Ascending aorta (tissue), 2 donors: ENCODE measurements at regions not wholly inside any gene's neighbourhood (a gene's known extent, or its start where the extent isn't known, plus 50 kb on each side); places are given as distances from the start of the nearest gene placed in this dataset.

ENCODE experiments used
- DNase-seq, 2 donors: peaks; one replicate each; pipeline ENCODE4 v3.0.0-alpha.2; 2019; ENCODE audit warnings: low spot score in 2 of 2
- H3K27ac ChIP-seq, 2 donors: fragments of 200-600 bp; sonication (generic); one replicate each; pipeline ENCODE4 v1.5.1; 2016 to 2017; ENCODE audit warnings: mild to moderate bottlenecking in 1 of 2
- H3K27me3 ChIP-seq: fragments of 200-600 bp; sonication (generic); one replicate; pipeline ENCODE4 v1.5.1; 2017
- H3K36me3 ChIP-seq, 2 donors: fragments of 200-600 bp; sonication (generic); one replicate each; pipeline ENCODE4 v1.5.1; 2016
- H3K4me1 ChIP-seq, 2 donors: fragments of 200-600 bp; sonication (generic); one replicate each; pipeline ENCODE4 v1.5.1; 2016 to 2017; ENCODE audit warnings: mild to moderate bottlenecking in 1 of 2
- H3K4me3 ChIP-seq, 2 donors: fragments of 200-600 bp; sonication (generic); one replicate each; pipeline ENCODE4 v1.5.1; 2016 to 2017; ENCODE audit warnings: mild to moderate bottlenecking in 1 of 2
- H3K9me3 ChIP-seq, 2 donors: fragments of 200-600 bp; sonication (generic); one replicate each; pipeline ENCODE4 v1.5.1; 2016
- CTCF ChIP-seq, 3 experiments: fragments of 200-600 bp in 2 of 3; fragments of 450-650 bp in 1 of 3; sonication (generic) in 2 of 3; IDR thresholded peaks; one replicate each; pipeline ENCODE4 v1.5.1; 2016 to 2019; ENCODE audit warnings: antibody characterized with exemption in 3 of 3, mild to moderate bottlenecking in 1 of 3, moderate library complexity in 1 of 3
- intact Hi-C: fragments of 100-400 bp; cut with DNase I; formaldehyde crosslinking; loops from one replicate; pipeline ENCODE4 v1.15.1; 2023

GRCh38 chr2:198490748-198491147 is 686.4 kb downstream of the PLCL1 start:
- intact Hi-C loops = no loop called here
- no peak overlapping the region for H3K27ac ChIP-seq
- no peak for TF ChIP-seq CTCF (IDR thresholded peaks at IDR 0.05)
- H3K9me3 ChIP-seq = no peaks in the 10 kb centered on the region
- H3K36me3 ChIP-seq = no peaks in the 10 kb centered on the region
- H3K4me1 ChIP-seq = no peaks in the 10 kb centered on the region
- H3K4me3 ChIP-seq = no peak overlapping the region
- no peaks in the 10 kb centered on the region for H3K27me3 ChIP-seq
- DNase-seq = no peak

GRCh38 chr2:198488964-198489363 is 684.6 kb downstream of the PLCL1 start:
- Histone ChIP-seq H3K27ac (no peak overlapping the region), H3K27me3 (no peaks in the 10 kb centered on the region), H3K9me3 (no peaks in the 10 kb centered on the region), H3K36me3 (no peaks in the 10 kb centered on the region), H3K4me3 (no peak overlapping the region), H3K4me1 (no peaks in the 10 kb centered on the region)
- DNase-seq = no peak
- intact Hi-C loops = no loop called here
- TF ChIP-seq CTCF (IDR thresholded peaks at IDR 0.05) = no peak

GRCh38 chr2:198483051-198483450 is 678.7 kb downstream of the PLCL1 start:
- no peak for TF ChIP-seq CTCF (IDR thresholded peaks at IDR 0.05)
- no peak overlapping the region for H3K4me3 ChIP-seq

GRCh38 chr2:198479065-198479464 is 674.7 kb downstream of the PLCL1 start:
- TF ChIP-seq CTCF (IDR thresholded peaks at IDR 0.05) = no peak
- Histone ChIP-seq H3K4me1 (no peaks in the 10 kb centered on the region), H3K9me3 (no peaks in the 10 kb centered on the region), H3K36me3 (no peaks in the 10 kb centered on the region), H3K4me3 (no peak overlapping the region), H3K27ac (no peak overlapping the region), H3K27me3 (no peaks in the 10 kb centered on the region)
- no peak for DNase-seq
- intact Hi-C loops = no loop called here

More at GRCh38 chr2:198483051-198483450, 678.7 kb downstream of the PLCL1 start:
- intact Hi-C loops = no loop called here
- Histone ChIP-seq H3K27ac (no peak overlapping the region), H3K36me3 (no peaks in the 10 kb centered on the region), H3K27me3 (no peaks in the 10 kb centered on the region), H3K4me1 (no peaks in the 10 kb centered on the region), H3K9me3 (no peaks in the 10 kb centered on the region)
- DNase-seq = no peak

GRCh38 chr2:198478361-198478760 is 674.0 kb downstream of the PLCL1 start:
- H3K36me3 ChIP-seq = no peaks in the 10 kb centered on the region
- intact Hi-C loops = no loop called here
- no peak for DNase-seq
- no peaks in the 10 kb centered on the region for H3K9me3 ChIP-seq
- no peaks in the 10 kb centered on the region for H3K4me1 ChIP-seq
- no peak overlapping the region for H3K4me3 ChIP-seq
- no peak for TF ChIP-seq CTCF (IDR thresholded peaks at IDR 0.05)
- no peaks in the 10 kb centered on the region for H3K27me3 ChIP-seq
- H3K27ac ChIP-seq = no peak overlapping the region

- Histone ChIP-seq H3K4me3 (no peak overlapping the region), H3K27ac (no peak overlapping the region), H3K9me3 (no peaks in the 10 kb centered on the region), H3K4me1 (no peaks in the 10 kb centered on the region), H3K27me3 (no peaks in the 10 kb centered on the region), H3K36me3 (no peaks in the 10 kb centered on the region)
- no peak for TF ChIP-seq CTCF (IDR thresholded peaks at IDR 0.05)
- DNase-seq = no peak
- intact Hi-C loops = no loop called here
Observed at GRCh38 chr2:198476007-198476406, 671.6 kb downstream of the PLCL1 start.
